RPMI7951 (cell line): ENCODE measurements at regions not wholly inside any gene's neighbourhood (a gene's known extent, or its start where the extent isn't known, plus 50 kb on each side); places are given as distances from the start of the nearest gene placed in this dataset.
A peak's percentile ranks its signal among the peaks of the same experiment; 100 is the strongest.

Experiments used
- DNase-seq: peaks from one replicate; pipeline ENCODE4 v3.0.0-alpha.2; 2012; ENCODE audit warnings: low read depth

DNA sequence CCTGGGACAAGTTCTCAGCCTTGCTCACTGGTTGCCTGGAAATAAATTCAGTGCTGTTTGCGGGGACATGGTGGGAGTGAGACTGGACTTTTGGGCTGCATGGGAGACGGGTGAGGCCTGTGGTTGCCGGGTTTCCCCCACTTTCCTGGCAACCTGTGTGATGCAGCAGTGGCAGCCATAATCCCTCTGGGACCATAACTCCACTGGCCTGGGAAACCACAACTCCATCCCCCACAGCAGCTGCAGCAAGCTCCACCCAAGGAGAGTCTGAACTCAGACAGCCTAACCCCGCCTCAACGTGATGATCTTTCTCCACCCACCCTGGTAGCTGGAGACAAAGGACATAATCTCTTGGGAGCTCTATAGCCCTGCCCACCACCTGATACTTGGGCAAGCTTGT, 349.9 kb downstream of the PIK3R1 start:
- DNase-seq: no peak

DNA sequence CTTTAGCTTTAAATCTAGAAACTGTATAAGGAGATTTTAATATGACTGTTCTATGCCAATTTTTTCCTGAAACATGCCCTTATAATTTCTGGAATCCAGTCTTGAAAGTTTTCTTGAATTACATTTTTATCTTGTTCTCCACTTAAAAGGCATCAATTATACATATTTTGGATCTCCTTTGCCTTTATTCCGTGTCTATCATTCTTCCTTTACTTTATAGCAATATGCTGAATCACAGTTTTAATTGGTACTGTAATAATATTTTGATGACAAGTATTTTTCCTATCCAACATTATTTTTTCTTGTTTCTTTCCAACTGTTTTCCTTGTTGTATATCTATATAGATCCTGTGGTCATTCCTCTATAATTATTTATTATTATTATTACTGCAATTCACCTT, 361.2 kb downstream of the PIK3R1 start:
- DNase-seq: no peak

DNA sequence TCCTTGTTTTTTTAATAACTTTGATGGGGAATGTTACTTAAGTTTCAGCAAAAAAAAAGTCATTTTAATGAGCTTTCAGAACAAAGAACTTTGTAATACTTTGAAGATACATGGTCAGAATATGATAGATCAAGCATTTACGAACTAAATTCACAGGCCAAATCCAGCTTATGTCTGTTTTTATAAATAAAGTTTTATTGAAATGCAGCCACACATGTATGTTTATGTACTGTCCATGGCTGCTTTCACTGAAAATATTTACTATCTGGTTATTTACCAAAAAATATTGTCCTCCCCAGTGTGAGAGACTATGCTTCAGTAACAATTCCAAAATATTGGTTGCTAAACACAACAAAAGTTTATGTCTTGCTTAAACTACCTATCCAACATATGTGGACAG, 366.7 kb downstream of the PIK3R1 start:
- DNase-seq: no peak

DNA sequence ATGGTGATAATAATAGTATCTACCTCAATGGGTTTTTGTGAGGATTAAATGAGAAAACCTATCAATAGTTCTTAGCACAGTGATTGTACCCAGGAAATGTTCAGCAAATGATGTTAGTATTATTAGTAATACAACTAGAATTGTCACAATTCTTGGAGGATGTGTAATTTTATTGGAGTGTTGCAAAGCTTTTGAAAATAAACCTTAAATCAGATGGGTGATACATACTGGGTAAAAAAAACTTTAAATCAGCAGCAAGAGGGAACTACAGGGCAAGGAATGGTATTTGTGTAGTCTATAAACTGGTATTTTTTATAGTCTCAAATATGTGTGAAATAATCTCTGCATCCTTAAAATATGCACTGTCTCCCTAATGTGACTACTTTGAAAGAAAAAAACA, 371.6 kb downstream of the PIK3R1 start:
- no peak for DNase-seq

DNA sequence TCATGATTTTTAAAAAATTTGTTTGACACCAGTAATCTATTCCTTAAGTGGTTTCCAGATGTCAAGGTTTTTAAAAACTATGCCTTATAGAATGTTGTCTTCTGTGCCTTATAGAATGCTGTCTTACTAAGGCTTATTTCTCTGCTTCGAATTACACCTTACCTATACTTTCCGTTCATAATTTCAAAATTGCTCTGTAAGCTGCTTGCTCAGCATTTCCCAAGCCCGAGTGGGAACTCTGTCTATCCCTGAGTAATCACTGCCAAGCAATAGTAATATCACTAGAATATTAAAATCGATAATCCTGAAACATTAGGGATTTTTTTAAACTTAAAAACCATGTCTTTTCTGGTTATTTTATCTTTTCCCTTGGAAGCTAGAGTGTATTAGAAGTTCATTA, 376.3 kb downstream of the PIK3R1 start:
- no peak for DNase-seq

DNA sequence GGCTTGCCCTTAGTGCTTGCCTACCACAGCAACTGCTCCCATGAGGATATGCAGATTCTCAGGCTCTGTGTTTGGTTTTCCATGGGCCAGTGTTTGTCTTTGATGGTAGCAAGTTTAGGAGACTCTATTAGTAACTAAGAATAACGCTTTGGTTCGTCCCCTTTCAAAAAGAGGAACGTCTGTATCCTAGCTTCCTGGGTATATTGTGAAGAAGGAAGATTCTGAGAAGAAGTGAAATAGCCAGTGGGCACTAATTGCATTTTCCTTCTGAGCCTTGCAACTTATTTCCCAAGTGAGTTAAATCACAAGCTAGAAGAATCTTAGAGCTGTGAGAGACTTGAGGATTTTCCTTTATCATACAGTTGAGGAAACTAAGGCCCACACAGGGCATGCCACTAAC, 376.8 kb downstream of the PIK3R1 start:
- DNase-seq: no peak

DNA sequence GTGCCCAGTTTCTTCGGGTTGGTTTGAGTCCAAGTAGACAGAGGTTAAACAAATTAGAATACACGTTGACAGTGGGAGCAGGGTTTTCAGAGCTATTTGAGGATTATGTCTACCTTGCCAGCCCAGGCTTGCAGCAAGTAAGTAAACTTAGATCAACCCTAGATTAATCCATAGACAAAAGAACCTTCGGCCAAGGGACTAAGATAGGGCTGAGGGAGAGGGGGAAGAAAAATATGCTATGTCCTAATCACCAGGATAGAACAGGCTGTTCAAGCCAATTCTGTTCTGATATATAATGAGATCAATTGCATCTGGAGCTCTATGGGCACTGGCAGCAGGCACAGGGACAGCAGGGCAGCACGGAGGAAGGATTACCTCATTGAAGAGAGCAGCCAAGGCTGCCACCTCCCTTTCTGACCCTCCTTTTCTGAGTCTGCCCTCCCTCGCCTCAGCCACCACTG, 377.7 kb downstream of the PIK3R1 start:
- DNase-seq: no peak

DNA sequence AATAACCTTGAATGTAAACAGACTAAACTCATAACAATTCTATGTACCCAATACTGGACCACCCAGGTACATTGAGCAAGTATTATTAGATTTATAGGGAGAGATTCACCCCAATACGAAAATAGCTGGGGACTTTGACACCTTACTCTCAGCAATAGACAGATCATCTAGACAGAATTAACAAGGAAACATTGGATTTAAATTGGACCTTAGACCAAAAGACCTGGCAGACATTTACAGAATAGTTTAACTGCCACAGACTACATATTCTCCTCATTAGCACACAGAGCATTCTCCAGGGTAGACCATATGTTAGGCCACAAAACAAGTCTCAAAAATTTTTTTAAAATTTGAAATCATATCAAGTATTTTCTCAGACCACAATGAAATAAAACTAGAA, 397.4 kb downstream of the PIK3R1 start:
- DNase-seq: no peak

DNA sequence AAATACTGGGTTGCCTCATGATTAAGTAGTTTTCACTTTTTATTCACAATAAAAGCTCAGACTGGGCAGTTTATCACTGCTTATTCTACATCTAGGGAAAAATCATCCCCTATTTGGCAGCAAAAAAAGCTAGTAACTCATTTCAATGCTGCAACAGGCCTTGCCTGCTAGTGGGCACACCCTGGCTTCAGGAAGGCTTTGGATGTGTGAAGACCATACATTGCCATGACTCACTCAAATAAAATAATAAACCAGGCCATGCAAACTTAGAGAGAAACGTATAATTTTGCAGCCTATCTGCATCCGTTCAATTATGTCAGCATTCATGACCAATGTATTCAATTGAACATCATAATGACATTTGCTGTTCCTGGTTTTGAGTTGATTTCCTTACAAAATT, 402.9 kb downstream of the PIK3R1 start:
- DNase-seq: no peak

DNA sequence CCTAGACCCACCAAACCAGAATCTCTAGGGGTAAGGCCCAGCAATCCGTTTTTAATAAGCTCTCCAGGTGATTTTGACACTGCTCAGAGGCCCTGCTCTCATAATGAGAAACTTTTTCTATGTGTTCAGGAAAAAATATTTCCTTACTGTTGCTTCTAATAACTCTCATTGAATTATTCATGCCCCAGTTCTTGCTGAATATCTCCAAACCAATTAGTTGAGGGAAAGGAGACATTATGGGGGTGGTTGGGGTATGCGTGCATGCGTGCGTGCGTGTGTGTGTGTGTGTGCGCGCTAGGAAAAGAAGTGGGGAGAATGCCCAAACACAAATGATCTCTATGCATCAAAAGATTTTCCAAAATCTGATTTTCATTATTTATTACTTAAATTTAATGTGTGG, 411.4 kb downstream of the PIK3R1 start:
- no peak for DNase-seq

DNA sequence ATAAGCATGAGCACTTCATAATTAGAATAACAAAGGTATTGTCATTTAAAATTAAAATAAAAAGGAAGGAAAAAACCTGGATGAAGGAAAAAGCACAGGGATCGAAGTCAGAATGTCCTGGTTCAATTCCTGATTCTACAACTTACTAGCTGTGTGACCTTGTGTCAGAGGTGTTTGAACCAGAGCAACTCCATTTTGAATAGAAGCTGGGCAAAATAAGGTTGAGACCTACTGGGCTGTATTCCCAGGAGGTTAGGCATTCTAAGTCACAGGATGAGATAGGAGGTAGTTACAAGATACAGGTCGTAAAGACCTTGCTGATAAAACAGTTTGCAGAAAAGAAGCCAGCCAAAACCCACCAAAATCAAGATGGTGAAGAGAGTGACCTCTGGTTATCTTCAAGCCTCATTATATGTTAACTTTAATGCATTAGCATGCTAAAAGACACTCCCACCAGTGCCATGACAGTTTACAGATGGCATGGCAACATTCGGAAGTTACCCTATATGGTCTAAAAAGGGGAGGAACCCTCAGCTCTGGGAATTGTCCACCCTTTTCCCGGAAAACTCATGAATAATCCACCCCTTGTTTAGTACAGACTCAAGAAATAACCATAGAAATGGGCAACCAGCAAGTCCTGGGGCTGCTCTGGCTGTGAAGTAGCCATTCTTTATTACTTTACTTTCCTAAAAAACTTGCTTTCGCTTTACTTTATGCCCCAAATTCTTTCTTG, 412.7 kb downstream of the PIK3R1 start:
- DNase-seq: peak; percentile 2

DNA sequence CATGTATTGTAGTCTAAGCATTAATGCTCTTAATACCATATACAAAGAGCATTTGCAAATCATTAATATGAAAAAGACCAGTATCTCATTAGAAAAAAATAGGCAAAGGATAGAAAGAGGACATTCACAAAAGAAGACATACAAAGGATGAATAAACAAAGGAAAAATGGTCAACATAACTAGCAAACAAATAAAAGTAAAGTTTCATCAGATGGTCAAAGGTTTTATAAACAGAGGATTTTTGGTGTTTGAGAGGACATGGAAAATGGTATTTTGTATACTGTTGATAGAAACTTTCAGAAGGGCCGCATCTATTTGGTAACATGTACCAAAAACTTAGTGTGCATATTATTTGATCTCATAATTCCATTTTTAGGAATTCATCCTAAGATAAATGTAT, 414.8 kb downstream of the PIK3R1 start:
- no peak for DNase-seq

DNA sequence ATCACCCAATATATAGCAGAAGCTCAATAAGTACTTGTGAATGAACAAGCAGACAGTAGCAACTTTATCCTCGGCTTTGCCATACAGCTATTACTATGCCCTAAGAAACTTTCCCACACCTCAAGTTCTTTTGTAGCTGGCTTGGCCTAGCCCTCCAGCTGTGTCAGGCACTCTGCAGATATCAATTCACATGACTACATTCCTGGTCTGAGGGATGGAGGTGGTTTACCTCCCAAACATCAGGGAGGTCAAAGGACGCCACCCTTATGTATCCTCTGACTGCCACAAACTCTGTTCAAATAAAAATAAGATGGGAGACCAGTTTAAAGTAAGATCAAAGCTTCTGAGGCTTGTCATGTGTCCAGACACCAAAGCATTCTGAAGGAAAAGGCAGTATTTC, 416.3 kb downstream of the PIK3R1 start:
- DNase-seq: no peak

DNA sequence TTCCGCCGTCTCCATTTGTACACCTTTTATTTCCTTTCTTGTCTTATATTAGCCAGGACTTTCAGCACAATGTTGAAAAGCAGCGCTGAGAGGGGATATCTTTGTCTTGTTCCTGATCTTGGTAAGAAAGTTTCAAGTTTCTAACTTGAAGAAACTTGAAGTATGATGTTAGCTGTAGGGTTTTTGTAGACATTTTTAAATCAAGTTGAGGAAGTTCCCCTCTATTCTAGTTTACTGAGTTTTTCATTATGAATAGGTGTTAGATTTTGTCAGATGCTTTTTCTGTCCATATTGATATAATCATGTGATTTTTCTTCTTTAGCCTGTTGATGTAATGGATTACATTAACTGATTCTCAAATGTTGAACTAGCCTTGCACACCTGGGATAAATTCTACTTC, 425.7 kb downstream of the PIK3R1 start:
- DNase-seq: no peak

DNA sequence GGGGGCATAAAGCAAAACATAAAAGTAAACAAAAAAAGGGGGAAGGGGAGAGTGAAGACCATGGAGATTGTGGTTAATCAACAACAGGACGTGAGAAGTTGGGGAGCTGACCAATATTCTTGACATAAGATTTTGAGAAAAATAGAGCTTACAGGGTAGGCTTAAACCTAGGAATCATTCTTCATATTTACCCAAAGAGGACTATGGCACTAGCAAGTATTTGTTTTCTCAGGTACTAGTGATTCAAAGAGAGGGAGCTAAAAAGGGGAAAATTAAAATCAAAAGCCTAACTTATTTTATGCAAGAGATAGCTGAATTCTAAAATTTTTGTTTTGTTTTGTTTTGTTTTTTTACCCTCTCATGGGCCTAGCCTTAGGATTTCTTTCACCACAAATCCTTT, 427.5 kb downstream of the PIK3R1 start:
- DNase-seq: no peak

DNA sequence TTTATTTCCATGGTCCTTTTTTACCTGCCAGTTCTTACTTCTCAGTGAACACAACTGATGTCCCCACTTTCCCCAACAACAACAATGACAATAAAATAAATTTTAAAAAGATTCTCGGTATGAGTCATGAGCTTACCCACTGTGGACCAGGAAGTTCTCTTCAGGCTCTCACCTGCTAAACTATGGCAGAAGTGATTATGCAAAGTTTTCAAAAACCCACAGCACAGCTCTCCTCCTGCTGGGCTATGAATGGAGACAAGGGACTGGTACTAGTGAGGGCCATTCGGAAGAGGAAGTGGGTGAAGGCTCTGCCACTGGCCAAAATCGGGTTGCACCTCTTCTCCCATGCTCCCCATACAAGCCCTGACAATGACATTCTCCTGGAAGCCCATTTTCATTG, 429.4 kb downstream of the PIK3R1 start:
- no peak for DNase-seq

DNA sequence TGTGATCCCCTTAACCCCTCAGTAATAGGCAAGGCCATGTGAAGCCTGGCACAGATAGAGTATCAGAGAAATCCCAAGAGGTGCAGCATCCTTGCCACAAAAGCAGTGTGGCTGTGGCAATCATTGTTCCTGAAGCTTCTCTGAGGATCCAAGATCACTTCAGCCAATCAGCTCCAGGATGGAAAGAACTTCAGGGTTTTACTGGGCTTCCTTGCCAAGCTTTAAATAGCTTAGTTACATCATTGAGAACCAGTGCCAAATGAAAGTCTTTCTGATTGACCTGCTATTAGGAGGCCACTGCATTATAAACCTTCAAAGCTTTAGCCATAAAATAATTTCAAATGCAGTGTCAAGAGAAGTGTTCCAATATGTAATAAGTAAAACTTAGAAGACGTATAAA, 430.6 kb downstream of the PIK3R1 start:
- DNase-seq: no peak

DNA sequence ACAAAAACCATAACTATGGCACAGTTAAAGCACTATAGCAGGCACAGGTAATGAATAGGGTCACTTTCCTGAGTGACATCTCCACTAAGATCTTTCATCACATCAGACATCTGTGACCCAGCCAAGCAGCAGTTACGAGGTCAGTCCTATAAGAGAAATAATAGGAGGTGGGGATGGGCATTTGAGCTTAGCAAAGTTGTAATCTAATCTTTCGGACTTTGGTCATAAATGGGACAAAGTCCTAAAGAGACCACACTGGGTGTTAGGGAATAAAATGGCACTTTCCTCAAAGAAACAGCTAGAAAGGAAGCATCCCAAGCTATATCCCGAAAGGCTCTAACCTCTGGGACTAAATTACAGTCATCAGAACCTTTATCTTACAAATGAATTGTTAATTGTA, 432.2 kb downstream of the PIK3R1 start:
- DNase-seq: no peak

DNA sequence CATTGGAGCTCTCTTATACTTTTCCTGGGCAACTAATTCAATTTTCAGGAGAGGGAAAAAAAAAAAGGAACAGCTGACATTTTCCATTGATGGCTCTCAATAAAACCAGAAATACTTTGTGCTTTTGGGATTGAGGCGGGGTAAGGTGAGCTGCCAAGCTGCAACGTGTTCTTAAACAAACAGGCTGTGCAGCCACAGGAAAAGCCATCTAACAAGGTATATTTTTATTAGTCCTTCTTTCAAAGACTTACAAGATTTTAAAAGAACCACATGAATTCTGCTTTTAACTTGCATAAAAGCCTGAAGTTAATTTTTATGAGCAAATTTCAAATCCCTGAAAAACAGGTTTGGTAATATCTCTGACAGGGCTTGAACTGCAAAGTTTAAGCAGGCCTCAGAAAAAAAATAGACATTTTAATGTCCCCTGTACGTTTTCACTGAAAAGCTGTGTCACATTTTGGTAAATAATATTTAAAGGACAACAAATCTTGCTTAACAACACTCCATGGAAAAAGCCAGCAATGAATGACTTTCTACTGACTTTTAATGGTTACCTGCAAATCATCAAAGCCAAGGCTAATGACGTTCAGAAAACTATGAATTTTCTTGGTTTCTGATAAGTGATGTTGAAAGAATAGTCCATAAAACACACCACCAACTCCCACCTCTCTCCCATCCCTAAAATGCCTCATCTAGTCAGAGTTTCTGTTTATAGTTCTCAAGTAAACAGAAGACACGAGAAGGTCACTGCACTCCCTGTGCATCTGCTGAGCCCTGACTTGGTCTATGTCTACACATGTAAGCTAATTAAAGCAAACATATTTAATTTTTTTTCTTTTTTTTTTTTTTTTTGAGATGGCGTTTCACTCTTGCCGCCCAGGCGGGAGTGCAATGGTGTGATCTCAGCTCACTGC, 433.6 kb downstream of the PIK3R1 start:
- no peak for DNase-seq

DNA sequence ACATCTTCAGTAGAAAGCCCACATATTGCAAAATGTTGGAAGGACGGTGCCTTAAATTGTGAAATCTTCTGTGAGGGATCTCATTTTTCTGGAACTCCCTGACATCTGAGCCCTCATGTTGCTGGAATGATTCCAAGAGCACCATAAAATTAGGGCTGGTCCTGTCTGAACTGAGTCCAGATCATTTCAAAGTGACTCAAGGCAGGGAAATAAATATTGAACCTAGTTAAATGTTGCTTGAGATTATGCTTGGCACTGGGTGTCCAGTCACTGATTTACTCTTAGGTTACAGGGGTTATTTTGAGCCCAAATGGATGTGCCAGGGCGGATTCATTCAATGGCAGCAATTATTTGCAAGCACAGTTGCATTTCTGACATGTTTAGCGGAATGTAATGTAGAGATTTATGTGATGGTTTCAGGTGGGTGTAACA, 437.0 kb downstream of the PIK3R1 start:
- peak; percentile 53 for DNase-seq

DNA sequence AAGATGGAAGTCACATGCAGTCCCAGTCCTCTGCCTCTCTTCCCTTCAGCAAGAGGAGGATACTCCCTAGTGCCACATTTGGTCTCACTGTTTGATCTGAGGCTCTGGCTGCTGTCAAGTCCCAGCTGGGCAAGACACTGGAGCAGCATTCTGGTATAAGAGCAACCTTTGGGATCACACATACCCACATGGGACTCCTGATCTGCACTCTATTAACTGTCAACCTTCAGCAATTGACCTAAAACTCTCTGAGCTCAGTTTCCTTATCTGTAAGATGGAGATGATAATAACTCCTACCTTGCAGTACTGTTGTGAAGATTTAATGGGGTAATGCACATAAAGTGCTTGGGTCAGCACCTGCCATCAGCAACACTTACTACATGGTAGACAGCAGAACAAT, 437.9 kb downstream of the PIK3R1 start:
- DNase-seq: no peak

DNA sequence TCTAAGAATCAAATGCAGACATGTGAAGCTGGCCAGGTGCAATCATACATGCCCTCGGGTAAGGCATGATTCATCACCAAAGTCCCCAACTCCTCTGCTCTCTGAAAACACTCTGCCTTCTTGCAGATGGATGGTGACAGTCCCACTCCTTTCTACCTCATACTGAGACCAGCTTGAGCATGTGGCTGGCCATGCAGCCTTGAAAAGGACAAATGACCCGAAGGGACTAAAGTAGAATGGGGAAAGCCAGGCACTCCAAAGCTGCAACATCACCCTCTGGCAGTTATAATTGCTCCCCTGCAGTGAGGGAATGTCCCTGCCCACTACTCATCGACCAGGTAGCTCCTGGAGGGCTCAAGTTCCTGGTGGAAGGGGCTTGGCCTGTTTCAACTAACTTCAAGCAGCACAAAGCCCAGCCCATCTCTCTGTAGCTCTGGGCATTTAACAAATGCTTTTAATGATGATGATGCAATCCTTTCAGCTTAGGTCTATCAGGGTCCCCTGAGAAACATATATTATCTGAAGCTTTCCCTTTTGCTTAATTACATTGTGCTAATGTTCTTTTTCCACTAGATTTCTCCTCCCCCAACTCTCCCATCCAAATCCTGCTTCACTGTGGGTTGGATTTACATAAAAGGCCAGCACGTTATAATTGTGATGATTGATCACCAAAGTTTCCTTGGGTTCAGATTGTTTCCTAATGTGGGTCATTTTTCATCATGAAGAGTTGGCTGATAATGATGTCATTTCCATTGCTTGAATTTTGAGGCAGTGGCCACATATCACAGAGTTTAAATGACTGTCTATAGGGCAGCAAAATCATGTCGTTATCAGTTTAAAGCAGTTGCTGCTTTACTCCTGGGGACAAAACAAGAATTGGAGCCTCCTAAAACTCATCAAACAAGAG, 436.5 kb upstream of the SLC30A5 start:
- peak; percentile 2 for DNase-seq
